HTR-8/SVneo (cell line): ENCODE measurements at regions not wholly inside any gene's neighbourhood (a gene's known extent, or its start where the extent isn't known, plus 50 kb on each side); places are given as distances from the start of the nearest gene placed in this dataset.
"Not testable (repeated sequence)": the region's sequence is repeated elsewhere in the genome, so short reads cannot be mapped to it uniquely, and the experiment has no call there.

Experiments used
- DNase-seq: peaks from one replicate; pipeline ENCODE4 v3.0.0; 2011; ENCODE audit warnings: low spot score, mixed read lengths; ENCODE audit not compliant: insufficient read length
- FAIRE-seq: peaks from 2 replicates; lab custom pipeline; 2011; peaks lifted over from hg19 to GRCh38; lab: Jason Lieb, UNC

DNA sequence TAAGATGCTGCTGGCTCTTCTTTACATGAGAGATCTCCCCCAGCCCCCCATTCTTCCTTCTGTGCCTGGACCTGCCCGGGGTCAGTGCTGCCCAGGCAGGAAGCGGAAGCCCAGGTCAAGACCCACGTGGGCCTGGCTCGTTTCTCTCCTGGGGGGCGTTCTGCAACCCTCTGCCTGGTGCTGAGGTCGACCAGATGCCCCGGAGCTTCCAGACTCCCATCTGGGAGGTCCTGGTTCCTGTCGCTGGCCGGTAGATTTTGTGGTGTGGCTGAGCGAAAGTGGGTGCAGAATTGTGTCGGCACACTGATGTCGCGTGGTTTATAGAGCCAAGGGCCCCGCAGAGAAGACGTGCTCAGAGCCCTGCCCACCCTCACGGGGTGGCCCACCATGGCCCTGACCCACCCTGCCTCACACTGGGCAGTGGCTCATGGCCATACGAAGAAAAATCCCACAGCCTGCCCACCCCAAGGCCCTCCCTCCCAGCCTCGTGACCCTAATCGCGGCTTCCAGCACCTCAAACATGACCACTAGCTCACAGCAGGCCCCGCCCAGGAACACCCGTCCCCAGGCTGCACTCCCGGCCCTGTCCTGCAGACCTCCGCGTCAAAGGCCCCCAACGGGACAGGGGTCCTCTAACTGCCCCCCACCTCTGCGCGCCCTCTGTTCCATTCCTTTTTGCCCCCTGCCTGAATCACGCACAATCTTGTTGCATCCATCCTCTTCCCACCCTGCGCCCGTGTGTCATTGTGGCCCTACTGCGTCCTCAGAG is 443.2 kb upstream of the ZNF722 start:
- not testable (repeated sequence) for DNase-seq, FAIRE-seq

DNA sequence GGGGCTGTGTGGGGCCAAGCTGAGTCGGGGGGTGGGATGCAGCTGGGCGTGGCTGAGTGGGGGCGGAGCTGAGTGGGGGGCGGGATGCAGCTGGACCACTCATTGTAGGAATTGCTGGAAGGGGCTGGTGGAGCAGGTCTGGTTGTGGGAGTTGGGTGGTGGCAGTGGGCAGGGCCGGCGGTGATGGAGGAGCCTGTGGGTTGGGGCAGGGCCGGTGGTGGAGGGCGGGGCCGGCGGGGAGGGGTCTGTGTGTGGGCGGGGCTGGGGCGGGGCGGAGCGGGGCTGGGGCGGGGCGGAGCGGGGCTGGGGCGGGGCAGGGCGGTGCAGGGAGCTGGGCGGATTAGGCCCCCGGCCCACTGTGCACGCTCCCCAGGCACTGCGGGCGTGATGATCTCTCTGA is 442.4 kb upstream of the ZNF722 start:
- DNase-seq, FAIRE-seq: not testable (repeated sequence)

DNA sequence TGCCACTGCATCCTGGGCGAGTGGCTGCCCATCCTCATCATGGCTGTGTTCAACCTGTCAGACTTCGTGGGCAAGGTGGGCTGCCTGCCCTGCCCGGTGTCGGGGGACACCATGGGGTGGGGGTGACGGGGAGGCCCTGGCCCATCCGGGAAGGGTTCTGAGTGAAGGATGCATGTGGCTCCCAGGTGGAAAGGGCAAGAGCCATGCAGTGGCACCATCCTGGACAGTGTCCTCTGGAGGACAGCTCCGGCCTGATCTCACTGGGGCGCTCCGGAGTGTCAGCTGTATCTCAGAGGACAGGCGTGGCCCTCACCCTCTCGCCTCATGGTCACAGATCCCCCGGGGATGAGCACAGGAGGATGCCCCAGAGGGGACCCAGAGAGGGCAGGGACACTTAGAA is 439.6 kb upstream of the ZNF722 start:
- FAIRE-seq, DNase-seq: not testable (repeated sequence)

DNA sequence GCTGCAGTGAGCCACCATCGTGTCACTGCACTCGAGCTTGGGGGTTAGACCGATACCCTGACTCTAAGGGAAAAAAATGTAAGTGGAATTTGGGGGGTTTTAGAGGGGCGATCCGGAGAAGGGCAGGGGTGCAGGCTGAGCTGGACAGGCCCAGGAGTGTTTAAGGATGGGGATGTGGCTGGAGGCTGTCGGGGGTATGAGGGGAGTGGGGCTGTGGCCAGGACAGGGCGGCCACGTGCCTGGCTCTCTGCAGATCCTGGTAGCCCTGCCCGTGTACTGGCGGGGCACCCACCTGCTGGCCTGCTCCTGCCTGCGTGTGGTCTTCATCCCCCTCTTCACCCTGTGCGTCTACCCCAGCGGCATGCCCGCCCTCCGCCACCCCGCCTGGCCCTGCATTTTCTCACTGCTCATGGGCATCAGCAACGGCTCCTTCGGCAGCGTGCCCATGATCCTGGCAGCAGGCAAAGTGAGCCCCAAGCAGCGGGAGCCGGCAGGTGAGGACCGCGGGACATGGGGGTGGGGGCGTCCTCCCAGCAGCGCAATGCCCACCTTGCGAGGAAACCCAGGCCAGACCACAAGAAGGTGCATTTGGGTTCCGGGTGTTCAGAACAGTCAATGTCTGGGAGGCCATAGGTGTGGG is 438.7 kb upstream of the ZNF722 start:
- not testable (repeated sequence) for FAIRE-seq, DNase-seq

DNA sequence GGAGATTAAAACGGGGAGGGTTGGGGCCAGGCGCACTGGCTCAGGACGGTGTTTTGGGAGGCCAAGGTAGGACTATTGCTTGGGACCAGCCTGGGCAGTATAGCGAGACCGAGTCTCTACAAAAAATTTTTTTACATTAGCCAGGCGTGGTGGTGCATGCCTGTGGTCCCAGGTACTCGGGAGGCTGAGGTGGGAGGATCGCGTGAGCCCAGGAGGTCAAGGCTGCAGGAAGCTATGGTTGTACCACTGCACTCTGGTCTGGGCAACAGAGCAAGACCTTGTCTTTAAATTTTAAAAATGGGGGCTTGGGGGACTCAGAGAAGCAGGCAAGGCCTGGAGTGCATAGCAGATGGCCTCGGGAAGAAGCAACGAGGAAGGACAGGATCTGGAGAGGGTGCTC is 436.7 kb upstream of the ZNF722 start:
- FAIRE-seq, DNase-seq: not testable (repeated sequence)

DNA sequence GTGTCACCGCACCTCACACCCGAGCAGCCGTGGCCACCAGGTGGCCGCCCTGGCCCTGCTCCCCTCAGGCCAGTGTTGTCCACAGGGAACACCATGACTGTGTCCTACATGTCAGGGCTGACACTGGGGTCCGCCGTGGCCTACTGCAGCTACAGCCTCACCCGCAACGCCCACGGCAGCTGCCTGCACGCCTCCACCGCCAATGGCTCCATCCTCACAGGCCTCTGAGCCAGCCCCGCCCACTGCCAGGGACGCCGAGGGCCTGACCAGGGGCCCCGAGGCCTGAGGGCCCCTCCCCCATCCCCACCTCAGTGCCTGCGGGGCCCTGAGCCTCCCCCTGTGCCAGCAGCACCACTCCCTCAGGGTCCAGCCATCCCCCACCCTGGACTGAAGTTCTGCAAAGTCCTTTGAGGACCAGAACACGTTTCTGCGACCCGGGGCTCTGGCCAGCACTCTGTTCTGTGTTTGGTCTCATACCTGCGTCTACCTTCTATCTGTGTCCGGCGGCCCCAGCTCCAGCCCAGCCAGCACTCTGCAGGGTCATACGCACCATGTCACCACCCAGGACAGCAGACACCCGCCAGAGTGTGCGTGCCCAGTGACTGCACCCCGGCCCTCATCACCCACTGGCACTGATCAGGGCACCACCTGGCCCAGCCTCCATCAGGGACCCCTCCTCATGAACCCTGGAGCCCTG is 436.1 kb upstream of the ZNF722 start:
- not testable (repeated sequence) for FAIRE-seq

DNA sequence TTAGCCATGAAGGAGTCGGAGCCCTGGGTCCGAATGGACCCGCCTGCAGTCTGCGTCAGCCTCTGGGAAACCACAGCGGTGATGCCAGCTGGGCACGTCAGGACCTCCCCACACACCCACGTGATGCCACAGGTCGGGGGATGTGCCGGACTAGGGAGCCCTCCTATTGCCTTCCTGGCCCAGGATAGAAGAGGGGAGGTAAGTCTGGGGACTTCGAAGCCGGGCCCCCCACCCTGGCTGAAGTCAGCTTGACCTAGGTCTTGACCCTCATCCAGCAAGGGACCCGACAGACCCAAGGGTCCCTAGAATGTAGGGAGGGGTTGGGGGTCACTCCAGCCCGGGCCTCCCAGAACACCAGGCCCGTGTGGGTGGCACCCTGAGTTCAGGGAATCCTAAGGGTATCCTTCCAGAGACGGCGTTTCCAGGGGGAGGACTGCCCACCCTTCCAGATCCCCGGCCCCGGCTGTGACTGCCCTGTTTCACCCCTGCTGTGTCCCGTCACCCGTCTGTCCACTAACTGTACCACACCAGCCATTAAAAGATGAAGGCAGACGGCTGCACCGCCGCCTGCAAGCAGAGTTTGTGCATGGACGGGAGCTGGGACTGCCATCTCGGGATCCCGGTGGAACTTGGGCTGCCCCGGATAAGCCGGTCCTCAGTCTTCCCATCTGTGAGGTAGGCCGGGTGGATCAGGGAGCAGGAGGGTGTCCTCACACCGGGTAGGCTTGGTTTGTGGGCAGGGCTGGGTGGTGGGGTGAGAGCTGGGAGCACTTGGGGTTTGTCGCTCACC is 435.3 kb upstream of the ZNF722 start:
- FAIRE-seq, DNase-seq: not testable (repeated sequence)

More for the DNA sequence above, 436.1 kb upstream of the ZNF722 start:
- not testable (repeated sequence) for DNase-seq

DNA sequence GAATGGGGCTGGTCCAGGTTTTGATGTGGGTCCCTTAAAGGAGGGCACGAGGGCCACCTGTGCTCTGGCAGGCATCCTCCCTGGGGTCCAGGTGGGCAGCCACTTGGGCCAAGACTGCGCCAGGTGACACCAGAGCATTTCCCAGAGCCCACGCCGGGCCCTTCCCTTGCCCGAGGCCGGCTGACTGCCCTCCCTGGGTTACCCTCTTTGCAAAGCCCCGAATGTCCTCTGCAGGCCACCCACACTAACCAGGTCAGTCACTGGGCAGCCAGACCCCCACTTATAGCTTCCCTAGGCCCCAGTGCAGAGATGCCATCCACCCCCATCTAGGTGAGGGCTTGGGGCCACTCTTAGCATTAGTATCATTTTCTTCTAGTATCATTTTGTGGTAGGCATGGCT is 433.8 kb upstream of the ZNF722 start:
- not testable (repeated sequence) for FAIRE-seq

DNA sequence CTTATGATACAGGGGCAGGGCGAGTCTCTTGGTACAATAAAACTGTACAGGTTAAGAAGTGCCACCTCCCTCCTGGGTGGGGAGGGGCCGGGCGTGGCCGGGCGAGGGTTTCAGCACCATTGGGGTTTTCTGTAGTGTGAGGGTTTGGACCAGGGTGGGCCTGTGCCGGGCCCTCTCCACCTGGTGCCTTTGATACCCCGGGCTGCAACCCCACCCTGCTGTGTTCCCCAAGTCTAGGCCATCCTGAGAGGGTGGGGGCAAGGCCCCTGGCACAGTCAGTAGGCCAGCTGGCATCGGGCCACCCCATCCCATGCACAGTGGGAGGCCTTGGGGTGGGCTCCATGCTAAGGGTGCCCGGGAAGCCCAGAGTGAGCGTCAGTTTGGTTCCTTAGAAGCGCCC is 431.8 kb upstream of the ZNF722 start:
- not testable (repeated sequence) for DNase-seq, FAIRE-seq

More for the DNA sequence above, 433.8 kb upstream of the ZNF722 start:
- DNase-seq, result not testable (repeated sequence)

DNA sequence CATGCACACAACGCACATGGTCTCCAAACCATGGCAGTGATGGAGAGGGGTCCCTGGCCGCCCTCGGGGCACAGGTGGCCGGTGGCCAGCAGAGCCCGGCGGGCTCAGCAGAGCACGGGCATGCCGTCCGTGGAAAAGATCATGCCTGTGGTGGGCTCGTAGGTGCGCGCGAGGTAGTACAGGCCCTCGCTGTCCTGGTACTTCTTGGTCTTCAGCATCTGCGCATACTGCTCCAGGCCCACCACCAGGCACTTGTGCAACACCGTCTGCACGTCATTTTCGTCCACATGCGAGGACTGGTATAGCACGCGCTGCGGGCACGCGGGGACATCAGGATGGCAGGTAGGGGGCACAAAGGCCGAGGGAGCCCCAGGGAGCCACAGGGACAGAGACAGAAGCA is 431.0 kb upstream of the ZNF722 start:
- not testable (repeated sequence) for DNase-seq, FAIRE-seq

DNA sequence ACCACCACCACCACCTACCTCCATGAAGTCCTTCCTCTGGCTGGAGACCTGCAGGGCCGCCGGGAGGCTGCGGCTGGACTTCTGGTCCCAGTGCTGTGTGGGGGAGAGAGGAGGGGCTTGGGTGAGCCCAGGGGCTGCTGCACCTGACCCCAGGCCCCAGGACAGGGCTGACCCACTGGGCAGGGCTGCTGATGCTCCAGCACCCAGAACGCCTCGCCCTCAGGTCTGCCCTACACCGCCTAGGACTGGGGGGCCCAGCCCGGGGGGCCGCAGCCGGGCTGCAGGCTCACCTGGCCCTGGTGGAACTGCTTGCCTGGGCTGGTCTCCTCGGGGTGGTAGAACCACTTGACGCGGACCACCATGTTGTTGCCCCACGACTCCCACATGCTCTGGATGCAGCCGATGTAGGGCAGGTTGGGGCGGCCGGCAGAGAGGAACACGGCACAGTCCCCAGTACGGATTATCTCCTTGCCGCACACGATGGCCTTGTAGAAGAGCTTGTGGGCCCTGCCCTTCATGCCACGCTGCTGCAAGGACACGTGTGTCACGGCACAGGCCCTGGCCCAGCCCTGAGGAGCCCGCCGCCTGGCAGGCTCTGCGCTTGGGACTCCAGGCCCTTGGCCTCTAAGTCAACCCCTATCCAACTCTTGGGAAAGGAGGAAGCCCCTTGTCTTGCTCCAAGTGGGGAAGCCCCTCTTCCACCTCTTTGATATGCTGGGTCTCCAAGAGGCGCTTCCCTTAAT is 429.9 kb upstream of the ZNF722 start:
- not testable (repeated sequence) for DNase-seq, FAIRE-seq

DNA sequence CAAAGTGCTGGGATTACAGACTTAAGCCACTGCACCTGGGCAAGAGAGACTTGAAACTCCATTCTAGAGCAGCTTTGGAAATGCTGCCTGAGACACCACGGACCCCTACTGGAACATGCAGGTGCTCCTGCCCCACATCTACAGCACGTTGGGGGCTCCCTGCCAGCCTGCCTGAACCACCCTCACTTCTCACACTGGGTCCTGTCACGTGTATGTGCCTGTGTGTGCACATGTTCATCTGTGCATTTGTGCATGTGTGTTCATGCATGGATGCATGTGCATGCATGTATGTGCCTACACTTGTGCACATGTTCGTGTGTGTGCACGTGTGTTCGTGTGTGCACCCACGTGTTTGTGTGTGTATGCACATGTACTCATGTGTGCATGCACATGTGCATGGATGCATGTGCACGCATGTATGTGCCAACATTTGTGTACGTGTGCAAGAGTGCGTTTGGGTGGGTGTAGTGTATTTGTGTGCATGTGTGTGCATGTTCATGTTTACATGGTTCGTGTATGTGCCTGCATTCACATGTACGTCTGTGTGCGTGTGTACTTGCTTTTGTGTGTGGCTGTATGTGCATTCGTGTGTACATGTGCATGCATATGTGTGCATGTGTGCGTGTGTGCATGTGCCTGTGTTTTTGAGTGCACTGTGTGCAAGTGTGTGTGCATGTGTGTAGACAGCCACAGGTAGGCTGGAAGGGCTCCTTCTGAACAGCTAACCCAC is 428.1 kb upstream of the ZNF722 start:
- FAIRE-seq, result peak; percentile 91
- DNase-seq, result not testable (repeated sequence)

DNA sequence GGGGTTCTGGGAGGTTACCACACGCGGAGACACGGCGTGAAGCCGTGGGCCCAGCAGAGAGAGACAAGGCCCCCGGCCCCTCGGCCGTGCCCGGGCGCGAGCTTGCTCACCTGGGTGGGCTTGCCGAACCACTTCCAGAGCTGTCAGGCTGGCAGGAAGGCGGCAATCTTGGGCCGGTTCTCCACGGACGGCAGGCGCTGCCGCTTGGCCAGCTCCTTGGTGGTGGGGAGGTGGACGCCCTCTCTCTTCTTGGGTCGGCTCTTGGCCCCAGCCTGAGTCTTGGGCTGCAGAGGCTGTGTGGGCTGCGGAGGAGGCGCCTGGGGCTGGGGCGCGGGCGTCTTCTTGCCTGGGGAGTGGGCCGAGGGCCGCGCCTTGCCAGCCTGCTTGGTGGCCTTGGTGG is 426.5 kb upstream of the ZNF722 start:
- FAIRE-seq, DNase-seq: not testable (repeated sequence)

DNA sequence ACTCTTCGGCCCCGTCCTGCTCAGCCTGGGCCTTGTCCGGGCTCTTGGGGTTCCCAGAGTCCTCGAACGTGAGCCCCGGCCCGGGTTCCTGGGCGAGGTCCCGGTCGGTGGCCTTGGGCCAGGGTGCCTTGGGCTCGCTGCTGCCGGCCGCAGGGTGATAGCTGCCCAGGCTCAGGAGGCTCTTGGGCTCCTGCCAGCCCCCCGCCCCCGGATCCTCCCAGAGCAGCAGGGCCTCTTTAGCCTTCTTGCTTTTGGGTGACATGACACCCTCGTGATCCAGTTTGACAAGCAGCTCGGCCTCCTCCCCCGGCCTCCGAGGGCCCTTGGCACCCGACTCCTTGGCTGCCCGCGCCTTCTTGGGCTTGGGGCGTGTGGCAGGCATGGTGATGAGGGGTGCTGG is 425.7 kb upstream of the ZNF722 start:
- FAIRE-seq, DNase-seq: not testable (repeated sequence)

DNA sequence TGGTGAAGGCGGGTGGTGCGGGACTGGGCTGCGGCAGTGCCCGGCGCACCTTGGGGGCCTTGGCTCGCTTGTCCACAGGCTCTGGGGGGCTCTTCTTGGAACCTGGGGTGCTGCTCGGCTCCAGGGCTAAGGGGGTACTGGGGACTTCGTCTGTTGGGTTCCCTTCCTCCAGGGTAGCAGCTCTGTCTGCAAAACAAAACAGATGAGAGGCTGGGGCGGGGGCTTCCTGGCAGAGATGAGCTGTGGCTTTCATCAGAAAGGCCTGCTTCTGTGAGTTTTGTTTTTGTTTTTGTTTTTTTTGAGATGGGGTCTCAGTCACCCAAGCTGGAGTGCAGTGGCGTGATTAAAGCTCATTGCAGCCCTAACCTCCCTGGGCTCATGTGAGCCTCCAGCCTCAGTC is 425.2 kb upstream of the ZNF722 start:
- not testable (repeated sequence) for FAIRE-seq

DNA sequence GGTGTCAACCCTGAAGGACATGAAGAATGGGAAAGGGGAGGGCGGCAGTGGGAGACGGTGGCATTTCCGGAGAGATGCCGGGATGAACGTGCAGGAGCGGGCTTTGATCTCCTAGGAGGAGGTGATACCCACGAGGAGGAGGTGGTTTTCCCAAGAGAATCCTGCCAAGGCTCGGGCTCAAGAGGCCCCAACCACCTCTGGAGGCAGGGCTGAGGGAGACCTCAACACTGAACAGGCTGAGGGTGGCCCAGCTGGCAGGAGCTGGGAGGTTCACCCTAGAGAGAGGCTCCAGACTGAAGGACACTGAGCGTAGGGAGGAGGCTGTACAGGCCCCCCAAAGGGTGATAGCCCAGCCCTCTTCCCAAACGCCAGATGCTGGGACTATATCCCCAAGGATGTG is 422.2 kb upstream of the ZNF722 start:
- not testable (repeated sequence) for DNase-seq, FAIRE-seq

More for the DNA sequence above, 425.2 kb upstream of the ZNF722 start:
- not testable (repeated sequence) for DNase-seq

DNA sequence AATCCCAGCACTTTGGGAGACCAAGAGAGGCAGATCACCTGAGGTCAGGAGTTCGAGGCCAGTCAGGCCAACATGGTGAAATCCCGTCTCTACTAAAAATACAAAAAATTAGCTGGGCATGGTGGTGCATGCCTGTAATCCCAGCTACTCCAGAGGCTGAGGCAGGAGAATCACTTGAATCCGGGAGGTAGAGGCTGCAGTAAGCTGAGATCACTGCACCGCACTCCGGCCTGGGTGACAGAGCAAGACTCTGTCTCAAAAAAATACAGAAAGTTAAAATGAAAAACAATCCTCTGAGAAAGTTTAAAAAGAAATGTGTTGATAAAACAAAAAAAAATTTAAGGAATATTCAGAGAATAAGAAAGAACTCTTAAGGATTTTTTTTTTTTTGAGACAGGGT is 421.6 kb upstream of the ZNF722 start:
- FAIRE-seq, DNase-seq: not testable (repeated sequence)

DNA sequence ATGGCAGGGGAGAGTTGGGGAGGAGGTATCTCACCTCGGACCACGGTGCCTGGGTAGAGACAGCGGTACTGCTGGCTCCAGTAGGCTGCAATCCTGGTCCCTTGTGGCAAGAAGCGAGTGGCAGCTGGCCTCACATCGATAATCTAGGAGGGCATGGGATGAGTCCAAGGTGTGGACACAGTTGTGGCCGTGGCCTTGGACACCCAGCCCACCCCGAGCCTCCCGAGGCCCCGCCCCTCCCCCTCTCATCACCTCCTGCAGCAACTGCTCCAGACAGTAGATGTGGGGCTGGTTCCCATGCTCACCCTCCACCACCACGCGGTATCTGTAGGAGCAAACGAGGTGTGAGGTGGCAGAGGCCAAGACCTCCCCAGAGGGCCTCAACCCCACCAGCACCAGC is 418.6 kb upstream of the ZNF722 start:
- FAIRE-seq, DNase-seq: not testable (repeated sequence)
